Activated naive CD4-positive, alpha-beta T cell treated with anti-CD3 and anti-CD28 coated beads, Interleukin-2, amount 10 ng/mL, durations not matched to agents 7 days and 5 days (primary cell): ENCODE measurements at regions not wholly inside any gene's neighbourhood (a gene's known extent, or its start where the extent isn't known, plus 50 kb on each side); places are given as distances from the start of the nearest gene placed in this dataset.
A peak's percentile ranks its signal among the peaks of the same experiment; 100 is the strongest.
"Not testable (repeated sequence)": the region's sequence is repeated elsewhere in the genome, so short reads cannot be mapped to it uniquely, and the experiment has no call there.

Source experiments
- CTCF ChIA-PET: fragments of 350-600 bp; sonication (Branson Sonifier 250); formaldehyde crosslinking; loops from one replicate; lab custom pipeline; 2021; ENCODE audit warnings: antibody characterized with exemption; lab: Charles Lee
- DNase-seq: peaks from one replicate; pipeline ENCODE4 v3.0.0-alpha.2; 2020
- H3K27ac Mint-ChIP-seq: one replicate; pipeline ENCODE4 v1.8.0; 2021; ENCODE audit warnings: mild to moderate bottlenecking, moderate library complexity, mixed read lengths
- H3K27me3 Mint-ChIP-seq: one replicate; pipeline ENCODE4 v1.8.0; 2021; ENCODE audit warnings: mild to moderate bottlenecking, mixed read lengths
- H3K36me3 Mint-ChIP-seq: one replicate; pipeline ENCODE4 v1.8.0; 2021; ENCODE audit warnings: mixed read lengths
- H3K4me1 Mint-ChIP-seq: one replicate; pipeline ENCODE4 v1.8.0; 2021; ENCODE audit warnings: mixed read lengths
- H3K4me3 Mint-ChIP-seq: one replicate; pipeline ENCODE4 v1.8.0; 2021; ENCODE audit warnings: mild to moderate bottlenecking, moderate library complexity, mixed read lengths
- H3K9me3 Mint-ChIP-seq: one replicate; pipeline ENCODE4 v1.8.0; 2021; ENCODE audit warnings: mixed read lengths

GRCh38 chr11:129749141-129749540 is 66.5 kb upstream of the TMEM45B start:
- H3K4me3 Mint-ChIP-seq: no peak overlapping the region
- peaks cover 29% of the 10 kb centered on the region for H3K27me3 Mint-ChIP-seq
- H3K36me3 Mint-ChIP-seq: no peaks in the 10 kb centered on the region
- DNase-seq: no peak
- peaks cover 2% of the 10 kb centered on the region for H3K4me1 Mint-ChIP-seq
- H3K27ac Mint-ChIP-seq: no peak overlapping the region
- CTCF ChIA-PET: interaction anchor here (0.9 to 3.0 kb wide), 5 partner anchors 23 to 631 kb away, joined by 3 to 16 read pairs (median 4); partner anchors contain the start of gene BARX2
- no peaks in the 10 kb centered on the region for H3K9me3 Mint-ChIP-seq

- H3K9me3 Mint-ChIP-seq: no peaks in the 10 kb centered on the region
- H3K36me3 Mint-ChIP-seq: no peaks in the 10 kb centered on the region
- H3K4me1 Mint-ChIP-seq: peaks cover 2% of the 10 kb centered on the region
- H3K4me3 Mint-ChIP-seq: no peak overlapping the region
- CTCF ChIA-PET: interaction anchor here (0.8 to 2.1 kb wide), 19 partner anchors 9 to 632 kb away, joined by 3 to 12 read pairs (median 3); partner anchors contain the start of gene BARX2
- no peak overlapping the region for H3K27ac Mint-ChIP-seq
- peaks cover 29% of the 10 kb centered on the region for H3K27me3 Mint-ChIP-seq
- DNase-seq: peak; percentile 81
Measured at GRCh38 chr11:129750343-129751292, 65.0 kb upstream of the TMEM45B start.

GRCh38 chr11:129751511-129751910 is 64.1 kb upstream of the TMEM45B start:
- H3K27me3 Mint-ChIP-seq: peaks cover 28% of the 10 kb centered on the region

GRCh38 chr11:129763569-129763968 is 52.1 kb upstream of the TMEM45B start:
- H3K27me3 Mint-ChIP-seq, H3K36me3 Mint-ChIP-seq, H3K9me3 Mint-ChIP-seq, H3K27ac Mint-ChIP-seq, H3K4me1 Mint-ChIP-seq, DNase-seq, H3K4me3 Mint-ChIP-seq, CTCF ChIA-PET: not testable (repeated sequence)

More at GRCh38 chr11:129751511-129751910, 64.1 kb upstream of the TMEM45B start:
- CTCF ChIA-PET: interaction anchor here (0.9 to 2.1 kb wide), 8 partner anchors 11 to 633 kb away, joined by 3 to 12 read pairs (median 4); no protein-coding TSS in a partner anchor
- Mint-ChIP-seq H3K36me3 (no peaks in the 10 kb centered on the region), H3K4me1 (peaks cover 2% of the 10 kb centered on the region), H3K9me3 (peaks cover 3% of the 10 kb centered on the region), H3K27ac (no peak overlapping the region), H3K4me3 (no peak overlapping the region)
- DNase-seq: no peak

GRCh38 chr11:129764204-129764603 is 51.4 kb upstream of the TMEM45B start:
- CTCF ChIA-PET, H3K36me3 Mint-ChIP-seq, H3K4me3 Mint-ChIP-seq, H3K9me3 Mint-ChIP-seq, H3K27ac Mint-ChIP-seq, DNase-seq, H3K4me1 Mint-ChIP-seq: not testable (repeated sequence)
- H3K27me3 Mint-ChIP-seq: peaks cover 11% of the 10 kb centered on the region
